ENCODE measurements at regions not wholly inside any gene's neighbourhood (a gene's known extent, or its start where the extent isn't known, plus 50 kb on each side); places are given as distances from the start of the nearest gene placed in this dataset.
A peak's percentile ranks its signal among the peaks of the same experiment; 100 is the strongest.

DNA sequence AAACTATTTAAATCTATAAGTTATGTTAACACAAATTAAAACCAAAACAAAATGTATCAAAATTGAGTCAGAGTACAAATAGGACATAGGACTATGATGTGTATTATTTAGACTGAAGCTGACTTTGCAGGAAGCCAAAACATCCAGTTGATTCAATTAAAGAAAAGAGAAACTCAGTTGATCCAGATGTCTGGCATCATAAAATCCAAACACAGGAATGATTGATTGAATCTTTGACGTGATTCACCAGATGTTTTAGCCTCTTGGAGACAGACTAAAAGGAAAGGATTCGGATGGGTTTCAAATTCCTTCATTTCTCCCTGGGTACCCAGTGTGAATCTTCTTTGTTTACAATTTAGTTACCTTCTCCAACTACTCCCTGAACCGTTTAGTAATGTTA, 272.9 kb downstream of the IRS1 start:
- DNase-seq (ENCODE audit: low spot score), result no peak

DNA sequence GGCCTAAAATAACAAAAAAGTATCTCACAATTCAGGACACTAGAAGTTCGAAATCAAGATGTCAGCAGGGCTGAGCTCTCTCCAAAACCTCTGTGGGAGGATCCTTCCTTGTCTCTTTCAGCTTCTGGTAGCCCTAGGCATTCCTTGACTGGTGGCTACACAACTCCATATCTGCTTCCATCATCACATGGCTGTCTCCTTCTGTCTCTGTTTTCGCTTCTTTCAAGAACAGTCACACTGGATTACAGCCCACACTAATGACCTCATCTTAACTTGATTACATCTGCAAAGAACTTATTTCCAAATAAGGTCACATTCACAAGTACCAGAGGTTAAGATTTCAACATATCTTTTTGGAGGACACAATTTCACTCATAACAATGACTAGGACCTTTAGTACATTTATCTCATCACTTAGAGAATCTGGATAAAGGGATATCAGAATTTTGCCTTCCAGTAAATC, 275.2 kb downstream of the IRS1 start:
- DNase-seq (ENCODE audit: low spot score), result peak; percentile 10

DNA sequence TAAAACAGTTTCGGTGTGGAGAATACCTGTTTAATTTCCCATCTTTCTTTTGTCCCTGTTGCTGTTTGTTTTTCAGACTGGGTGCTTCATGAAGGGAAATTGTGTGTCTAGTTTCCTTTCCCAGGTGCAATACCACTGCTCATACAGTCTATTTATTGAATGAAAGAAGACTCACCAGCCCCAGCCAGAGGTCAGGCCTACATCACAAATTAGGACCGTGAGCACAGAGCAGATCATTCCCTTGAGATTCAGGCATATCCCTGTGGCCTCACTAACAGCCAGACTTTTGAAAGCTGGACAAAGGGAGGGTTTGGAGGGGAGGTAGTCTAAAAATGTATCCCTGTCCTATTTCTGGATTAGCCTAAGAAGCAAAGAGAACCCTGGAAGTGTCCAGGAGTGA, 278.9 kb downstream of the IRS1 start:
- no peak for DNase-seq (ENCODE audit: low spot score)

DNA sequence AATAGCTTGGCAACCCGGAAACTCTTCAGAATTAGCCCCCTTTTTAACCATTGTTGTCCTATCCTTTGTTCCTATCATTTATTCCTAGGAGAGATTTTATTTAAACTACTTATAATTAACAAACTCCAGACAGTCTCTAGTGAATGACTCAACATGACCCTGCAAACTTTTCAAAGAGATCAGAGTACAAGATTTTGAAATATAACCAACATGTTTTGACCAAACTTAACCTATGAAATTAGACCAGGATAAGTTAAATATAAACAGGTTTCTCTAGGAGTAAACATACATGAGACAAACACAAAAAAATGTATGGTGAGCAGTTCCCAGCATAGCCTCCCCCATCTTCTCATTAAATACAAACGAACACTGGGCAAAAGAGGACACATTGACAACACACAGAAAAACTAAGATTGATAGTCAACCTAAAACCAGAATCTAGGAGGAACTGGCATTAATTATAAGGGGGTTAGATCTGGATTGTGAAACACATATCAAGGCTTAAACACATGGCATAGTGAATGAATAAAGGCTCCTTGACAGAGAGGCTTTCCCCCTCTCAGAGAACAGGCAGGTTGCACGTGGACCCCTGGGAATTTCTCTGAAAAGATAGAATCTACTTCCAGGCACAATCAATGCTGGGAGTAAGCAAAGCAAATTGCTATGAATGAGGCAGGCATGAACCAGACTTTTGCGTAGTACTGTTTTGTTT, 284.1 kb downstream of the IRS1 start:
- peak; percentile 7 for DNase-seq (ENCODE audit: low spot score)

DNA sequence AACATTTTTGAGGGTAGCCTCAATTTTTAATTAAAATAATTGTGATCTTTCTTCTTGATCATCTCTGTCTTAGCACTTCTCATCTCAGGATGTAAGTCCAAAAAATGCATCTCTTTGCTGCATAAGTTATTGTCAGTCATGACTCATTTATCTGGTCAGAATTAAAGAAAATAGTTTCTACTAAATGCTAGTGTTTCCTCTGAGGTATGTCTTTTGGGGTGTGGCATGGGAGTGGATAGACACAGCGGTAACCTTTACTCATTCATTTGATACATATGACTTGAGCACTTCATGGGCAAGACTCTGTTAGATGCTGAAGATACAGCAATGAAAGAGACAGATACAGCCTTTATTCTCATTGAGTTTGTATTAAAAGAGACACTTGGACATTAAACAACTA, 284.7 kb downstream of the IRS1 start:
- peak; percentile 20 for DNase-seq (ENCODE audit: low spot score)

DNA sequence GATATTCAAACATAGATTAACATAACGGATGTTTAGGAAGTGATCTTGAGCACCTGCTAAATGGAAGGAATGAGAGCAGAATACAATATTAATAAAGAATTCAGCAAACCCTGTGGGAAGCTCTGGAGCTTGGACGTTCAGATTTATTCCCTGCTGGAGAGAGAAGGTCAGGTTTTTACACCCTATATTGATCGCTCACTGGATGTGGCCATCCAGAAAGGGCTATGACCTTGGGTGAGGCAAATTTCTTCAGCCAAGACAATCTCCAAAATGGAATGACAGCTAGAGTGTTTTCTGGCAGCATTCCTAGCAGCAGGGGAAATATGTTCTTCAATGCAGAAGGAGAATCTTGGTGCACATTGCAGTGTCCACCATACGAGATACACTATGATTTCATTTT, 288.3 kb downstream of the IRS1 start:
- DNase-seq (ENCODE audit: low spot score), result no peak

DNA sequence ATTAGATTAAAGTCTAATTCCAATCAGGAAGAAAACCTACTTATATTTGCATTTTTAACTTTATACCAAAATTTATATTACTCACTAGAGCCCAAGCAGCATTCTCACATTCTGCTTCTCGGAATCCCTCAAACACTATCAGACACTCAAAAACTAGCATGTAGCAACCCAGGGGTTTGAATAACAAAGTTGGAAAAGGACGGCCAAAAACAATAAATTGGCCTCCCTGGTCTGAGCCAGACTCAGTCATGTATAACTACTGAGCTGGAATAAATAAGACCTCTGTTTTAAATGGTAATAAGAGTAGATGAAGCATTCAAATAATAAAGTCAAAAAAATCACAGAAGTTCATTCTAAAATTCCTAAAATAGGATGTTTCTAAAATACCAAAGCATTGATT, 290.9 kb downstream of the IRS1 start:
- no peak for DNase-seq (ENCODE audit: low spot score)

DNA sequence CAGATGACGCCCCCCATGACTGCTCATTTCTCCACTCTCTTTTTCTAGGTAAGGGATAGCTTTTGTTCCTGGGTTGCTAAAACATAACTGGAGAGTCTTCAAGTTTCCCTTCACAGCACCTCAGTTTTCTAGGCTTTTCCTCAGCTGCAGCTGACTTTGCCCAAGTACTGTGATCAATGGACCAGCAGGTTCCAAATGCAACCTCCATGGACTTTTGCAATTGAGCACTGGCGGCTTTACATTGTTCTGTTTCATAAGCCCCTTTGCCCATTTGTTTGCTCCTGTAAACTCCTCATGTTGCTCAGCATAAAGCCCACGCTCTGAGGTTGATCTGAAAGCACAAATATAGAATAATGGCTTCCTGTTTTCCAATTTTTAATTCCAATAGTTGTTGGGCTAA, 291.6 kb downstream of the IRS1 start:
- no peak for DNase-seq (ENCODE audit: low spot score)

DNA sequence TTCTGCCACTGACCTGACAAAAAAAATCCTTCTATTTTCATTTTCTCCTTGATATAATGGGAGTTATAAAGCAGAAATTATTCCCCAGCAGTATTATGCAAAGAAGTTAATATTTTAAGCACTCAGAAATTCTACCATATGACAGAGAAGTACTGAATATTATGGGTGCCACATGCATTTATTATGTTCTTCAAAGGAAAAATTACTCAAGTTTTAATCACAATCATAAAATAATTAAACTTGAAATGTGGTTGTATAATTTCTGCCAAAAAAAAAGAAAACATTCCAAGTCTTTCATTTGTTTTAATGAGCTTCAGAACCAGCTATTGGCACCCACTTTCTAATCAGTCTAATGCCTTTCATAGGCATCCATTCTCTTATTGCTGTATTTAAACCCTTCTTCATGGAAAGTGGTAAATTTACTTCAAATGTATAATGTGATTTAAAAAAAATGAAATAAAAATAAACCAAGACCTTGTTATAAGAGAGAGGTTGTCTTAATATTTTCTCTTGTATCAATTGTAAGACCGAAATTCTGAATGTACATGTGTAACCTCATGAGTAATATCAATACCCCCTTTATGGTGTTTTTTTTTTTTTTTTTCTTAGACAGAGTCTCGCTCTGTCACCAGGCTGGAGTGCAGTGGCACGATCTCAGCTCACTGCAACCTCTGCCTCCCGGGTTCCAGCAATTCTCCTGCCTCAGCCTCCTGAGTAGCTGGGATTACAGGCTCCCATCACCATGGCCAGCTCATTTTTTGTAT, 302.3 kb downstream of the IRS1 start:
- no peak for DNase-seq (ENCODE audit: low spot score)

DNA sequence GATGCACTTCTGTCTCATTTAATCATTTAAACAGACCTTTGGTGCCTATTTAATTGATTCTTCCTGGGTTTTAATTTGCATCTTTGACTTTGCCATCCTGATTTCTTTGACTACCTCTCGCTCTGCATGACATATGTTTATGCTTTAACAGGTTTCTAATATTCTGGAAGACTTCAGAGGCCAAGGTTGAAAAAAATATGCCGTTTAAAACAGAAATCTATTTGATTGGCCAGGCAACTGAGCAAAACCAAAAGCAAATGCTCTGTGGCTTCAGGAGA, 303.4 kb downstream of the IRS1 start:
- DNase-seq (ENCODE audit: low spot score), result no peak

DNA sequence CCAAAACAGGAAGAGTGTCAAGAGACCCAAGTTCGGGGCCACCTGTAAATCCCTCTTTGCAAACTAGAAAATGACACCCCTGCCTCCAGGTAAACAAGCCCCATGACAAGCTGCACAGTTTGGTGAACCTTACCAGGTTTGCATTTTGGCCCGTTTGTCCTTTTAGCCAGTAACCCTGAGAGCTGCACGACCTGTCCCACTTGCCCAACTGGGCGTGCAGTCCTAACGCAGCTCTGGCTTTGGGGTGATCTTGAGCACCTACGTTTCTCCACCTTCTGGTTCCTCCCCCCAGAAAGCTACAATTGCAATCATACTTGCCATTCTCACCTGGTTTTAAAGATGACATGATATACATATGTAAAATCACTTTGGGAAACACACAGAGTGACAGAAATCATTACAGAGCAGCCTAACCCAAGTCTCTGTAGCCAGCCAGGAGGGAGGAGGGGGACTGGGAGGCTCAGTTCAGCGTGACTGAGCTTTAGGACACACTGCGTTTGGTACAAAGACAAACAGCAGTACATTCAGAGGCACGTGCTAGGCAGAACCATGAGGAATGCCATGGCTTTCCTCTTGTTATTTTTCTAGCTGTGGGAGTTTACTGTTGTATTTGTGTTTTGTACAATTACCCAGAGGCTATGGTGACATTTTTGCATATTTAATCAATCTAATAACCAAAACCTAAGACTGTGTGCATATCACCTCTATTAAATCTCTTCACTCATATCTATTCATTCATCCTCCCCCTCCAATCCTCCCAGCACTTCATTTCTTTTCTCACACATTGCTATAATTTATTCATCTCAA, 304.0 kb downstream of the IRS1 start:
- no peak for DNase-seq (ENCODE audit: low spot score)

DNA sequence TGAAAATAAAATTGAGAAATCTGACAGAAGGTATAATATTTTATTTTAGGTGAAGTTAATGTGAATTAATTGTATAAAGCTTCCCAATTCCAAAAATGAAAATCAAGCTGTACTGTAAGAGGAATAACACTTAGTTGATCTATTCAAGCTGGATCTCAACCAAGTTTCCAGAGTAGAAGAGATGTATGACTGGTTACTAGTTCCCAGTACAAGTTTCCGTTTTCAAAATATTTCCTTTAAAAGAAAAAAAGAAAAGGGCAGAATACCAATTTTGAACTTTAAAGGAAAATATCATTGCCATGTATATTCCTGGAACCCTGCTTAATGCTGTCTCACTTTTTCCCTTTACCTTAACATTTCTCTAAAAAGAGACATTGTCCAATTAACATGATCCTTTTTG, 308.5 kb downstream of the IRS1 start:
- DNase-seq (ENCODE audit: low spot score), result no peak

DNA sequence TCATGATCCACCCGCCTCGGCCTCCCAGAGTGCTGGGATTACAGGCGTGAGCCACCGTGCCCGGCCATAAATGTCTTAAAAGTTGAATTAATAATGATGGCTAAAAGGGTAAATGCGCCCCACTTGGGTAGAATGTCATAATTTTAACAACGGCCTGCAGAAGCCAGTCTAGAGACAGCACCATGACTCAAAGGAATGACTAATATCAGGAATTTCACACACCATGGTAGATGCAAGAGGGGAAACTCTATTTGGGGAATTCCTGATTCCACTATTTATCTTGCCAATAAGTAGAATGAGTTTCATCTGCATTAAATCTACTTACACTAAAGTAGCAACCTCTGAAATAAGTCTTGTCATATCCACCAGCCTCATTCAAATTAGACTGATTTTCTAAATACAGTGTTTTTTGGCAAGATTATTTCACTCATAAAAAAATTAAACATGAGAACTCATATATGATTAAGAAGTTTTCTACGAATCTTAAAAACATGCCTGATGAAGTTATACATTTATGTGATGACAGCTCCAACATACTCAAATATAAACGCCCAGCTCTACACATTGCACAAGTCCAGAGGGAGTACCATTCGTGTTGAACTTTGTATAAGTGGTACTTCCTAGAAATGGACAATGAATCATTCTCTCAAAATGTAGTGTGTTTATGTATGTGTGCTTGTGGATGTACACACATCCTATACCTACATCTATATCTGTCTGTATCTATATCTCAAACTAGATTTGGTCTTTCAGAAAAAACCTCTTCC, 309.7 kb downstream of the IRS1 start:
- peak; percentile 70 for DNase-seq (ENCODE audit: low spot score)

DNA sequence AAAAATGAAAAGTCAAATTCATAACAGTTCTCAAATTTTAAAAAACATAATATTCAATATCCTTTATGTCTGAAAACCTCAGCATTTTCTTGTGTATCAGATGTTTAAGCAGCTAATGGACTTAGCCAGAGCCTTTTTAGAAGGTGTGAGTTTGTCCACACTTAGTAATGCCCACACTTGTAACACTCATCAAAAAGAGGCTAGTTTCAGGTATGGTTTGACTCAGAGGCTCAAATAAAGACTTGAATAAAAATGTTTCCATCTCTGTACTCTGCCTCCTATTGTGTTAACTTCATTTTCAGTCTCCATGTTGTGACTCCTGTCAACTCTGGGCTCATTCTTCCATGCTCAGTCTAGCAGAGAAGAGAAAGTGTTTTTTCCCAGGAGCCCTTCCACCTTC, 311.6 kb downstream of the IRS1 start:
- DNase-seq (ENCODE audit: low spot score), result no peak

DNA sequence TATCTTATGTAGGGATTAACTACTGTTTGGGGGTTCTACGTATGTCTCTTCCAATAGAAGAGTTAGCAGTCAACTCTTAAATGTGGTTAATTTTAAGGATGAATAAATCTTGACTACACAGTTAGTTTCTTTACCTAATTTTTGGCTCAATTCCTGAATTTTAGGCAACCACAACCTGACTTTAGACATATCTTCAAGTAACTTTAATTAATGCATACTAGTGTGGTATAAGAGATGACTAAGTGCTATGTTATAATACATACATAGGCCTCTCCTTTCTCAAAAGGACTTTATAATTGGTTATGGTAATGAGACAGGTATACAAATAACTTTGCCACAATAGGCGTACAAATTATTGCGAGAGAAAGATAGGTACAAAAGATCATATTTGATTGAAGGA, 312.0 kb downstream of the IRS1 start:
- no peak for DNase-seq (ENCODE audit: low spot score)

DNA sequence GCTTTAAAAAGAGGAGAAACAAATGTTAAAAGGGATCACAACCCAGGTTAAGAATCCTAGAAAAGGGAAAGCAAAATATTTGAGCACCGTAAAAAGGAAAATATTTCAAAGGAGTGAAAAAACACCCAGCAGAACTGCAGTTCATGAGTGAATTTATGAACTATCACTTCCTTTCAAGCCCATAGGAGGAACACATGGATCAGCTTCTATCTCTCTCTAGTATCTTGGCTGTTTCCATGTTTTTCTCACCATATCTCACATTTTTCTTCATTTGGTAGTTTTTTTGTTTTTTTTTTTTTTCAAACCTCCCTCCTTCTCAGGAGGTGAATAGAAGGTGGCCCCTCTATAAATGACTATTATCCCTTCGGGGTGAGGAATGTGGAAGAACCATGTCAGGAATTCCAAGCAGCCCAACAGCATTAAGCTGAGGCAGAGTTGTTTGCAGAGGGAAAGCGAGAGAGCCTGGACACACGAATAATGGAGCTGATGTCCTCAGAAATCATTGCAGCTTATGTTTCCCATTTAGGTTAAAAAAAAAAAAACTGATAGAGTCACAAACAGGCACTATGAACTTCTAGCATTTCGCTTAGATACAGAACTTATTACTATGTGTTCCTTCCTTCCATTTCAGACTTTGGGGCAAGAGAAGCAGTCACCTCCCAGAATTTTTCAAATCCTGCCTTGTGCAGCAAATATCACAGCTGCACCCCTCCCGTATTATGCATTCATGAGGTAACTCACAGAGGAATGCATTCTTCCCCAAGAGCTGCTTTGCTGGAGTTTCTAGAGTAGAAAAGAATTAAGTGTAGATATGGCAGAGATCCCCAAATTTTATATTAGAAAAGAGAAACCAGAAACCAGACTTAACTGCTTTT, 315.6 kb downstream of the IRS1 start:
- DNase-seq (ENCODE audit: low spot score), result peak; percentile 10

DNA sequence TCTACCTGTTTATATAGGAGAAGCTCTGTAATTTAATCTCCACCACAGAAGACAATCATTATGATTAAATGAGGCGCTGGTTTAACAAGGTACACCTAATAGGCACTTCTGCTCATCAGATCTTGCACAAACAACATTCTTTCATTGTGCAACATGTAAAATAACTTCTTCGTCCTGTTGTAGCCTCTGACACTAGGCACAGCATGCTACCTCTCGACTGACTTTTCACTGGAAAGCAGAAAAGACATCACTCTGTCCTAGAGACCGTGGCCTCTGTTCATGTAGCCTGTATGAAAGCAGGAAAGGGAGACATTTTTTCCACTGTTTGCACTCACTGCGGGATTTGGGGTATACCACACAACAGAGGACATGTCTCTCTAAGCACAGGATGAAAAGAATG, 316.5 kb downstream of the IRS1 start:
- no peak for DNase-seq (ENCODE audit: low spot score)

DNA sequence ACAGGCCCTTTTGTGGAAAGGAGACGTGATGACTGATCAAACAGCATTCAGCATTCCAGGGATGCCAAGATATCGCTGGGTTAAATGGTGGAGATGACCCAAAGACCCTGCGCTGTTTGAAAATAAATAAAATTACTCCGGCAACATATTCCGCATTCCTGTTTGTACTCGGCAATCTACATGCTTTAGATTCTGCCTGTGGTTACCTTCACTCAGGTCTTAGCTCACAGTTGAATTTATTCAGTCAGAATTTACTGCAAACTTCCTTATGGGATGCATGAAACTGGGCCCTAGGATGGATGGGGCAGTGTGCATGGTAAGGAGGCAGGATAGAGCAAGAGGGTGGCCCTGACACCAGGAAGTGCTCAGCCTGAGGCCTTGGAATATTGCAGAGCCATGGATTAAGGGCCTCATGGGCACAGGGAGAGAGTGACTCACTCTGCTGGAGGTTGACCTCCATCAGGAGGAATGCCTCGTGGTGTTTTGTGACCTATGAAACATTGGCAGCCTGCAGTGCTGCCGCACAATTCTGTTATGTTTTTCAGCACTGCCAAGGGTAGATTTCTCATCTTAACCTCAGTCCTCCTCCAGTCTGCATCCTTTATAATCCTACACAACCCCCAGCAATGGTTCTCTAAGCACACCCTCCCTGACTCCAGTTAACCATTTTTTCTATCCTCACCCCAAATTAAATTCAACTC, 321.4 kb downstream of the IRS1 start:
- DNase-seq (ENCODE audit: low spot score), result peak; percentile 77

DNA sequence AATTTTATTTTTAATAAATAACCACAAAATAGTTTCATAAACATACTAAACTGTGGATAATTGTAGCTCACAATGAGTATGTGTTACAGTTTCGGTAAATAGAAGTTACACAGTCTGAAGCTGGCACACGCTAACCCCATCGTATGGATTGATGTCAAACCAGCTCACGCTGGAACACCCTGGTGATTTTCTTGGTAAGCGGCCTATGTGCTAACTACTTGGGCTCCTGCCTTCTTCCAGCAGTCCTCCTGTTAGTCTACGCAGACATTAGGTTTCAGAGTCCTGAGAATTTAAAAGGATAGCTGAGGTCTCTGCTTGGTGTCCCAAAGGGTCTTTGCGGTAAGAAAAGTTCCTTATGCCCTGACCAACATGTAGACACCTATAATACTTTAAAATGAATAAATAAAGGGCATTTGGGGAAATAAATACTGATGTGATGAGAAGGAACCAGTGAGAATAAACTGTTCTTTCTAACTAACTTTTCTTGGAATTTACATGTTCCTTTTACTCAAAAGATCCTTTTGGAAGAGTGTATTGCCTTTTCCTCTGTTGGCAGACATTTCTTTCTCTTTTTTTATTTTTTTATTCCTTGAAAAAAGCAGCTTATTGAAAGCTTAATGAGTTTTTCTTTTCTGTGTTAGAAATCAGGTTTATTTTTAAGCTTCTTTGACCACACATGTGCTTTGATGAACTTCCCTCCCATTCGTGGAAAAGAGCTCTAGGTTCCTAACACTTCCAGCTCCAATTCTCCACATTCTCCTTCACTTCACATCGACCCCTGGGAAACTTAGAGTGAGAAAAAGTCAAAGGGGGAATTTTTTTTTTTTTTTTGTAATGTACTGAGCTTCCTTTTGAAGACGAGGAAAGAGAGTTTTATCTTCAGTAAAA, 322.2 kb downstream of the IRS1 start:
- DNase-seq (ENCODE audit: low spot score), result no peak

DNA sequence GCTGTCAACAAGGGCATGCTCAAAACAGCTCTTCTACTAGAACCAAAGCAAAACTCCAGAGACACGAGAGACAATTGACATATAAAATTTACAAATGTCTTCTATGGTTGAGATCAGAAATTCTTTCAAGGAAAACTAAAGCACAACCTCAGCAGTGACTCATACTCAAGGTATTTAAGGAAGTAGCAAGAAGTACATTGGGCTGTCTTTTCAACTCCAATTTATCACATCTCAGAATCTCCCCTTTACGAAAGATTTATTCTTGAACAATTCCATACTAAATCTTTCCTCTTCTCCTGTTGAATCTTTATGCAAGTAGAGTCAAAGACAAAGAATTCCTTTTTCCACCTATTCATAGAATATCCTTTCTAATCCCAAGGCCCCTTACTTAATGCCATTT, 324.0 kb downstream of the IRS1 start:
- DNase-seq (ENCODE audit: low spot score), result peak; percentile 41

All from GM03348 (cell line).